GM18951 (cell line): ENCODE measurements at regions not wholly inside any gene's neighbourhood (a gene's known extent, or its start where the extent isn't known, plus 50 kb on each side); places are given as distances from the start of the nearest gene placed in this dataset.

Experiments used
- POLR2A ChIP-seq: IDR thresholded peaks from 4 replicates; pipeline ENCODE4 v1.6.1; 2011; ENCODE audit warnings: mild to moderate bottlenecking; ENCODE audit not compliant: insufficient read length, insufficient read depth; ENCODE audit errors: extremely low read depth
- in situ Hi-C: fragments of 300-500 bp; cut with MboI; formaldehyde crosslinking; loops from one replicate; pipeline ENCODE4 v1.12.0; 2022; ENCODE audit warnings: low sequenced_read_pairs, mixed read lengths, inconsistent platforms; ENCODE audit not compliant: unreplicated experiment

DNA sequence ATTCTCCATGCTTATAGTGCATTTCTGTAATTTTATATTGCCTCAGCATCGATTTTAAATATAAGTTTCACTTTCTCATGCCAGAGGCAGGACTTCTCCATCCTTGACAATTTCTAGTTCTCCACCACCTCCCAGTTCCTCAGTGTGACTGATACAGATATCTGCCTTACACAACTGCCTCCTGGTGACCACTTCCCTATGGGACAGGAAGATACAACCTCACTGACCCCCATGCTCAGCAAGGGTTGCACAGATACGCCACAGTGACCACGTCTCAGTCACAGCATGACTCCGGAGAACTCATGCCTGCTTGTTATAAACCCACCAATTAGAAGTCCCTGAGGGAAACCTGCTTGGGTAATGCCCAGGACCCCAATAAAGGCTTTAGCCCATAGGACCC is 284.0 kb upstream of the MC4R start:
- in situ Hi-C loops, result no loop called here
- TF ChIP-seq POLR2A, result no peak

DNA sequence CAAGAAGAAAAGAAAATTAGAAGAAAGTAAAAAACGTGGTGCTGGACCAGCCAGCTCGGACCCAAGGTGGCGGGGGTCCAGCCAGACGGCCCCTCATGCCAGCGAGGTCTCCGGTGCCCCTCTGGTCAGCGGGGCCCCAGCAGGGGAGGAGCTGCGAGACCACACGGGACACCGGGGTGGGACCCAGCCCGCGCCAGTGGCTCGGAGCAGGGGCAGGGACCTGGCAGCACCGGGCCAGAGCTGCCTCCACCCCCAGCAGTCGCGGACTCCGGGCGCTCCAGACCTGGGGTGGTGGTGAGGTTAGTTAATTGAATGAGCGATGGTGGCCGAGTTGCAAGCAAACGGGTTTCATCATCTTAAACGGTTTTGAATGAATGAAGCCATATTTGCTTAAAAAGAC is 289.9 kb upstream of the MC4R start:
- TF ChIP-seq POLR2A, result no peak
- in situ Hi-C loops, result no loop called here

DNA sequence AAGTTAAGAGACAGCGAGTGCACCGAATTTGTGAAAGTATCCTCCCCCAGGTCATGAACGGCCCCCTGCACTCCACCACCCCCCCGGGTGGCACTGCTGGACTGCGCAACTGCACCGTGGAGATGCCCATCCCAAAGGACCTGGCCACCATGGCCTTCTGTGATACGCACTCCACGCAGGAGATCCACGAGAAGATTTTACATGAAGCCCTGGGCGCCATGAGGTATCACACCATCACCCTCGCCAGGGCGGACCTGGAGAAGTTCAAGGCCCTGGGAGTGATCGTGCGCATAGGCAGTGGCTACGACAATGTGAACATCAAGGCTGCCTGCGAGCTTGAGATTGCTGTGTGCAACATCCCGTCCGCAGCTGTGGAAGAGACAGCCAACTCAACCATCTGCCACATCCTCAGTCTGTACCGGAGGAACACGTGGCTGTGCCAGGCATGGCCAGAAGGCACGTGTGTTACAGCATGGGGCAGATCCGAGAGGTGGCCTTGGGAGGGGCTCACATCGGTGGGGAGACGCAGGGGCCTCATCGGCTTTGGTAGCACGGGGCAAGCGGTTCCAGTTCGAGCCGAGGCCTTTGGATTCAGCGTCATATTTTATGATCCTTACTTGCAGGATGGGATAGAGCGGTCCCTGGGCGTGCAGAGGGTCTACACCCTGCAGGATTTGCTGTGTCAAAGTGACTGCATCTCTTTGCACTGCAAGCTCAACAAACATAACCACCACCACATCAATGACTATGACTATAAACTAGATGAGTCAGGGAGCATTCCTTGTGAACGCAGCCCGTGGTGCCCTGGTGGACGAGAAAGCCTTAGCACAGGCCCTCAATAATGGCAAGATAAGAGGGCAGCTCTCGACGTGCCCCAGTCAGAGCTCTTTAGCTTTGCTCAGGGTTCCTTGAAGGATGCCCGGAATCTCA is 290.8 kb upstream of the MC4R start:
- no peak for TF ChIP-seq POLR2A
- in situ Hi-C loops, result no loop called here

DNA sequence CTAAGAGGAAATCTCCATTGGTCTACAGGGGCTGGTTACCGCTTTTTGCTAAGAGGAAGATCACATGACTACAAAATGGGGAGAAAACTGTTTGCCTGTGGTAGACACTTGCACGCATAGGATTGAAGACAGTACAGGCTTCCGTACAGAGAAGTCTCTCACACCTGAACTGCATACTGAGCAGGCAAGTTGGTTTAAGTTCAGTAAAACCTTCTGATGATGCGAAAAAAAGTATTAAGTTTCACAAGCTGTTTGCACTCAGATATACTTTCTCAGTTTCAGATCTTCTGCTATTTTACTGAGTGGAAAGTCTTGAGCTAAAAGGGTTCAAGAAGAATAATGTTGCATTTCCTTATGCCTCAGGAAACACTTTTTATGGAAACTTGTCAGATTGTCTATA is 292.2 kb upstream of the MC4R start:
- in situ Hi-C loops, result no loop called here
- no peak for TF ChIP-seq POLR2A

DNA sequence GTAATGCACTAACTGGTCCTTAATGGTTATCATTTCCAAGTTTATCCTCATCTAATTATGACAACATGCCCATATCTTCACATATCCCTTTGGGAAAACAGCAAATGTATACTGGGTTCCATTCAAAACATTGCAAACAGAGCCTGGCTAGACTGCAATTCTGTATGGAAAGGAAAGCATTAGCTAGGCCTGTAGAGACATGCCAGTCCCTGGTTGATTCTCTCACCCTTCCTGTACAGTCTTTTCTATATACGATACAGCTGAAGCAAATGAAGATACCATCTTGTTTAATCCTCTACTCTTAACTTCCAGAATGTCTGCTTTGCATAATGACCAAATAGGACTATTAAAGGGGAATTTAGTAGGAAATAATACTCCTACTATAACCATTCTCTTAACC is 294.4 kb upstream of the MC4R start:
- no peak for TF ChIP-seq POLR2A
- in situ Hi-C loops, result no loop called here

DNA sequence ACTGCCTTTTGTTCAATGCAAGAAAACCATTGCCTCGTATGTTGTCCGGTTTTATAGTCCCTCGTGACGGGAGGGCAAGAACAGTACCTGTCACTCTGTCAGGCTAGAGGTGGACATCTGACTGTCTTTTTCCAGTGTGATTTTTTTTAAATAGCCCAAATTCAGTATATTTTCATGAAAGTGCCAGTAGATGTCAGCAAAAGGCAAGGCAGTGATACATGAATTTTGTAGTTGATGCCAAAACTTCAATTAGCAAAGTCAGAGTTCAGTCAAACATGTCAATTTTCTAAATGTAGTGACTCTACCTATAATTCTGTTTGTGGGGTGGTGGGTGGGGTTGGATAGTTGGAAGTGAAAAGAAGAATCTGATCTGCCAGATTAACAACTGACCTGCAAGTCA is 296.0 kb upstream of the MC4R start:
- in situ Hi-C loops, result no loop called here
- no peak for TF ChIP-seq POLR2A

DNA sequence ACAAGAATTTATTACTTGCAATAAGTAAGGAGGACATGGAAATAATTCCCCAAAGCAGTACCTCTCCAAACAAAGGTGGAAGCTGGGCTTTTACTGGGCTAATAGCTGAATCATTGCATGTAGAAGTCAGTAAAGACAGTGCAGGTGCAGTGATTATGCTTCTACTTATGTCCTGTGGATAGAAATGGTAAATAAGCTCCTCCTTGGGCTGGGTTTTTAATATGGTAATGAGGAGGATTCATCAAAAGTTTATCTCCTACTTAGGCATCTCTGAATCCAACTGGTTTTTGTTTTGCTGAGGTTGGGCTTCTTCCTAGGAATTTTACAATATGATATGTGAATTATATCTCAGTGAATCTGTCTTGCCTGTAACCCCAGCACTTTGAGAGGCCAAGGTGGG is 297.4 kb upstream of the MC4R start:
- no peak for TF ChIP-seq POLR2A
- in situ Hi-C loops, result no loop called here

DNA sequence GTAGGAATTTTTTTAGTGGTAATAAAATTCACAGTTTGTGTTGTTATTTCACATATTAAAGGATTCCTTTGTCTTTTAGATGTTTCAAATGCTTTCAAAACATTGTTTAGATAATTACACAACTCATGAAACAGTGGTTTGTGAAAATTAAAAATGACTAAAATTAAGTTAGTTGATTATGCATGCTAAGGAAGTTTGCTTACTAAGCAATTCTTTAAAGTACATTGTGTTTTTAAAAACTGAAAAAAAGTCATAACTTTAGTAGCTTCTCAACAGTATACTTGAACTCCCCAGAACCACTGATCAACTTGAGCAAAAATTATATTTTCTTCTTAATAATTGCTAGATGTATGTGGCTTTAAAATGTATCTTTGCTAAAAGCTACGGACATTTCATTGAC is 298.4 kb upstream of the MC4R start:
- TF ChIP-seq POLR2A, result no peak
- in situ Hi-C loops, result no loop called here

DNA sequence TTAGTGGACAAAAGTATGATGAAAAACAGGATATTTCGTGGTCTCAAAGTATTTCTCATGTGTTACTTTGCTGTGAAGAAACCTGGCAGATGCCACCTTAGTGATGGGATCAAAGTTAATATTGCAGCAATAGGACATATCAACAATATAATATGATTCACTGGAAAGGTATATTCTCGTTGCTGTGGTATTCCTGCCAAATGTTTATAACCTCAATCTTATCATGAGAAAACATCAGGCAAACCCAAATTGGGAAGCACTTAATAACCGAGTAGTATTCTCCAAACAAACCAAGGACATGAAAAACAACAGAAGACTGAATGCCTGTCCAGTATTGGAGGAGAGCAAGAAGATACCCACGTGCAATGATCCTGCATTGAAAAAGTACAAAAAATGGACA is 302.6 kb upstream of the MC4R start:
- in situ Hi-C loops, result no loop called here
- no peak for TF ChIP-seq POLR2A

DNA sequence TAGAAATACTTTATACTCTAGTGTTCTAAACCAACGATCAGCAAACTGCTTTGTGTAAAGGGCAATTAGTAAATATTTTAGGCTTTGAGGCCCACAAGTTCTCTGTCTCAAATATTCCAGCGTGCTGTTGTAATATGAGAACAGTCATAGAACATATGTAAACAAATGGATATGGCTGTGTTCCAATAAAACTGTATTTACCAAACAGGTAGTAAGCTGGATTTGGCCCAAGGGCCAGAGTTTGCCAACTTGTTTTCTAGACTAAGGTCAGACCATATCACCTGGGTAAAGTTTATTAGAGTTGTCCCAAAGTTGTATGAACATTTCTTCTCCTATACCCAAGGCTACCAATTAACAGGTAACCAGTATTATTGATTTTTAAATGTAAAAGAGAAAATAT is 303.2 kb upstream of the MC4R start:
- in situ Hi-C loops, result no loop called here
- no peak for TF ChIP-seq POLR2A

DNA sequence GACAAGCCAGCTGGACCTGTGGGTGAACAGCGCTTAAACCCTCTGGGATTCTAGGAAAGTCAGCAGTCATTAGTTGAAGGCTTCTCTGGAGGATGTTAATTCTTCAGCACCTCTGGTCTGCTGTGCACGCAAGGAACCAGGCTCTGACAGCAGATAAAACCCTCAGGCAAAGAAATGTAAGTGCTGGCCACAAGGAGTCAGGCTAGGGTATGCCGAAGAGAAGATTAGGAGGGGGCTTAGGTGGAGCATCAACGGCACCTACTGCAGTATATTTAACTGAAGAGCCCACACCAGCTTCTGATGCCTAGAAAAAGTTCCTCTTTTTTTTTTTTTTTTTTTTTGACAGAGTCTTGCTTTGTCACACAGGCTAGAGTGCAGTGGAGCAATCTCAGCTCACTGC is 304.2 kb upstream of the MC4R start:
- TF ChIP-seq POLR2A, result no peak
- in situ Hi-C loops, result no loop called here

DNA sequence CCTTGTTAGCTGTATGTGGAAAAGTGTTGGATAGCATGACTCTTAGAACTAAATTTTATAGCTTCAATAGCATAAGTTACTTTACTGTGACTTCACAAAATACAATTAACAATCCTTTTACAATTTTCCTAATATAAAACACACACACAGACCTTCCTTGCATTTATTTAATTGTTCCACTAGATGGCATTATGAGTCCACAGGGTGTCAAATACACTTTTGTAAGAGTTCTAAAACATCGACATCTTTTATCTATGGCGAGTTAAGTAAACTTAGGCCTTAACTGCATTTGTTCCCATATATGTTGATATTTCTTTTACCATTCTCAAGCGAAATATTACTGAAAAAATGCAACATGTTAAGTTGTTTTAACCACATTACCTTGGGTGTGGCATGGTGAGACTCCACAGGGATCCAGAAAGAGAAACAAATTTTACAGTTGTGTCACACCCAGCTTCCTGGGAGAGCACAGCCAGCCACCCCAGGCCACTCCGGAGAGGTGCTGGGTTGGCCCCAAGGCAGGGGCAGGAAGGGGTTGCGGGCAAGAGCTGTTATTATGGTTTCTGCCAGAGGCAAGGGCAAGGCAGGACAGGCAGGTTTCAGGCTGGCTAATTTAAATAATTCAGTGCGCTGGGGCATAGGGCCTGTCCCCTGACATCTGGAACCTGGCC is 312.4 kb upstream of the MC4R start:
- in situ Hi-C loops, result no loop called here

DNA sequence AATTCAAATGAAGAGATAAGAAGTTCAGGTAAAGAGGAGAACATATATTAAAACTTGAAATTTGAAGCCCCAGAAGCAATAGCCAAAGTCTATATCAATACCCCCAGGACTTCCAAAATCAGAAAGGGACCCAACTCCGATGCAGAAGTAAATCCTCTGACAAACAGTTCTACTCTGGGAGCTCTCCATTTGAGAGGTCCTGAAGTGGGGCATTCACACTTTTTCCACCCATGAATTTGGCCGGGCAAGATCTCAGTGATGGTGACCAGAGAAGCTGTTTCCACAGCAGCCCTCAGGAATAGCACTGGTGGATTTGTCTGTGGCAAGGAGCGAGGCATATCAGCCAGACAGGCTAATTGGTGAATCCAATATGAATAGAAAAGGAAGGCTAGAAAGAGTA is 313.6 kb upstream of the MC4R start:
- no peak for TF ChIP-seq POLR2A
- in situ Hi-C loops, result no loop called here

More for the DNA sequence above, 312.4 kb upstream of the MC4R start:
- no peak for TF ChIP-seq POLR2A

DNA sequence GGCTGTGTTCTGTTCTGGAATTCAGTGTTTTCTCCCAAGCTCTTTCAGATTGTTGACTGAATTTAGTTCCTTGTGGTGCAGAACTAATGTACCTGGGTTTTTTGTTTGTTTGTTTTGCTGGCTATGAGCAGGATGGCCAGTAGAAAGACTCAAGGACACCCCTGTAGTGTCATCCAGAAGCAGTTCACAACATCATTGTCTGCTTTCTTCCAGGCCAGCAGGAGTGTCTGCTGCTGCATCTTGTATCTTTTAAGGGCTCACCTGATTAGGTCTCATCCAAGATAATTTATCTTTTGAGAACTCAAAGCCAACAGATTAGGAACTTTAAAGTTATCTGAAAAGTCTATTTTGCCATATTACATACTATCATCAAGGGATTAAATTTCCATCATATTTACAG is 318.5 kb upstream of the MC4R start:
- no peak for TF ChIP-seq POLR2A
- in situ Hi-C loops, result no loop called here
